CD4-positive, alpha-beta T cell (primary cell): ENCODE measurements at regions not wholly inside any gene's neighbourhood (a gene's known extent, or its start where the extent isn't known, plus 50 kb on each side); places are given as distances from the start of the nearest gene placed in this dataset.
"Not testable (repeated sequence)": the region's sequence is repeated elsewhere in the genome, so short reads cannot be mapped to it uniquely, and the experiment has no call there.

Experiments used
- ATAC-seq: fragments of 200-7000 bp; cut with Tn5 transposase; one replicate; pipeline ENCODE4 v1.10.0; 2022; ENCODE audit warnings: mild to moderate bottlenecking; ENCODE audit not compliant: poor library complexity
- CTCF ChIA-PET: fragments of 350-600 bp; sonication (Branson Sonifier 250); formaldehyde crosslinking; loops from one replicate; lab custom pipeline; 2021; ENCODE audit warnings: antibody characterized with exemption, inconsistent platforms; lab: Charles Lee
- POLR2A ChIA-PET: fragments of 350-600 bp; sonication (Branson Sonifier 250); formaldehyde crosslinking; loops from one replicate; lab custom pipeline; 2021; ENCODE audit warnings: antibody characterized with exemption, inconsistent platforms; lab: Charles Lee
- DNase-seq, 14 experiments: peaks; one replicate each; pipeline ENCODE4 v3.0.0-alpha.2; 2013 to 2020; ENCODE audit warnings: mixed read lengths in 2 of 14
- H3K27ac ChIP-seq, 2 donors: one replicate each; pipeline versions ENCODE4 v1.5.1 to v1.7.0; 2013; ENCODE audit warnings: low read length in 2 of 2, low read depth in 1 of 2, mild to moderate bottlenecking in 1 of 2
- H3K27me3 ChIP-seq, 2 experiments: 1 replicate in 1 of 2; 2 replicates in 1 of 2; pipeline versions ENCODE4 v1.6.1 to v1.7.0; 2013; ENCODE audit warnings: low read length in 2 of 2, control low read depth in 1 of 2, mild to moderate bottlenecking in 1 of 2, moderate library complexity in 1 of 2; ENCODE audit not compliant: insufficient read depth in 2 of 2, control insufficient read depth in 1 of 2
- H3K36me3 ChIP-seq: one replicate; pipeline ENCODE4 v1.6.1; 2013; ENCODE audit warnings: low read length, control low read depth; ENCODE audit not compliant: insufficient read depth
- H3K4me1 ChIP-seq: one replicate; pipeline ENCODE4 v1.6.1; 2013; ENCODE audit warnings: low read length, control low read depth; ENCODE audit not compliant: insufficient read depth
- H3K4me3 ChIP-seq: one replicate; pipeline ENCODE4 v1.5.1; 2013; ENCODE audit warnings: mild to moderate bottlenecking, low read length, moderate library complexity
- H3K9me3 ChIP-seq, 2 experiments: 1 replicate in 1 of 2; 2 replicates in 1 of 2; pipeline versions ENCODE4 v1.6.1 to v1.7.0; 2013; ENCODE audit warnings: low read length in 2 of 2, mild to moderate bottlenecking in 2 of 2, control low read depth in 1 of 2, moderate library complexity in 1 of 2; ENCODE audit not compliant: control insufficient read depth in 1 of 2, insufficient read depth in 1 of 2
- H3K27ac Mint-ChIP-seq: one replicate; pipeline ENCODE4 v1.8.0; 2020; ENCODE audit warnings: mixed read lengths
- H3K27me3 Mint-ChIP-seq: one replicate; pipeline ENCODE4 v1.8.0; 2021; ENCODE audit warnings: mixed read lengths
- H3K36me3 Mint-ChIP-seq: one replicate; pipeline ENCODE4 v1.8.0; 2021; ENCODE audit warnings: low read depth, mixed read lengths
- H3K4me1 Mint-ChIP-seq: one replicate; pipeline ENCODE4 v1.8.0; 2021; ENCODE audit warnings: low read depth, mixed read lengths
- H3K4me3 Mint-ChIP-seq: one replicate; pipeline ENCODE4 v1.8.0; 2020; ENCODE audit warnings: mild to moderate bottlenecking, mixed read lengths
- H3K9me3 Mint-ChIP-seq: one replicate; pipeline ENCODE4 v1.8.0; 2020; ENCODE audit warnings: mixed read lengths
- intact Hi-C, 2 experiments: fragments of 100-400 bp; cut with DNase I in 1 of 2; cut with micrococcal nuclease in 1 of 2; formaldehyde crosslinking; loops; one replicate each; pipeline versions ENCODE4 v1.15.1 to v1.9.0; 2023 to 2025; cut with DNase I, micrococcal nuclease
- TF ChIP-seq, protein P1 (sequence below): fragments of 200-600 bp; IDR thresholded peaks from one replicate; pipeline ENCODE4 v1.8.0; 2022; ENCODE audit warnings: antibody characterized with exemption, mild to moderate bottlenecking

DNA sequence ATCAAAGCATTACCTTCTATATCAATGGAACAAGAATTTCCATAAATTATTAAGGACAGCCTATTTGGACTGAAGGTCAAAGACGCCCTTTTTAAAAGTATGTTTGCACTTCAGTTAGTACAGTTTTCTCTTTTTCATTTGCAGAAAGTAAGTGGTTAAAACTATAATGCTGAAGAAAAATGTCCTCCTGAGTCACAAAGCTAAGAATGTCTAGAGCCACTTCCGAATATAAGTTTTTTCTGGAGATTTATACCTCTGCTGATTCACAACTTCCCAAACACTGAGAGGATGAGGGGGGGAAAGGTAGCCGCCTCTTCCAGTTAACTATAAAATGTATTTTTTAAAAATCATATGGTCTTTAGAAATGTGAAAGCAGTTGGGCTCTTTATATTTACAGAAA, 84.9 kb downstream of the DUSP6 start:
- H3K36me3 Mint-ChIP-seq: no peaks in the 10 kb centered on the region

DNA sequence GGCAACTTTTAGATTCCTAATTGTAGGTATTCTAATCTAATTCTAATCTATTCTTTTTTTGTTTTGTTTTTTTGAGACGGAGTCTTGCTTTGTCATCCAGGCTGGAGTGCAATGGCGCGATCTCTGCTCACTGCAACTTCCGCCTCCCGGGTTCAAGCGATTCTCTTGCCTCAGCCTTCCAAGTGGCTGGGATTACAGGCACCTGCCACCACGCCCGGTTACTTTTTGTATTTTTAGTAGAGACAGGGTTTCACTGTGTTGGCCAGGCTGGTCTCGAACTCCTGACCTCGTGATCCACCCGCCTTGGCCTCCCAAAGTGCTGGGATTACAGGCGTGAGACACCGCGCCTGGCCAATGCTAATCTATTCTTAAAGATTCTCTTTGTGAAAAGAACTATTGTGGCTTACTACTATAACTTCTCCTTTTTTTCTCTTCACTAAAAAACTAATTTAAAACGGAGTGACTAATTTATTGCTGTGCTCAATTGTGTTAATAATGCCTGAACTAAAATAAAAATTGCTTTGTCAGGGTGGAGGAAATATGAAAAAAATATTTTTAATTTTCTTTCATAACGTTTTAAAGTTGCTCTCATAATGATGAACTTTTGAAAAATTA, 85.6 kb downstream of the DUSP6 start:
- H3K27ac Mint-ChIP-seq, POLR2A ChIA-PET, ATAC-seq, DNase-seq, H3K4me1 ChIP-seq, H3K9me3 ChIP-seq, H3K4me3 Mint-ChIP-seq, intact Hi-C loops, H3K4me1 Mint-ChIP-seq, CTCF ChIA-PET, H3K27me3 Mint-ChIP-seq, H3K27me3 ChIP-seq, H3K36me3 Mint-ChIP-seq, H3K27ac ChIP-seq, H3K36me3 ChIP-seq, H3K4me3 ChIP-seq, H3K9me3 Mint-ChIP-seq: not testable (repeated sequence)

More for the DNA sequence above, 84.9 kb downstream of the DUSP6 start:
- Mint-ChIP-seq H3K27me3 (no peaks in the 10 kb centered on the region), H3K4me3 (no peak overlapping the region), H3K9me3 (no peaks in the 10 kb centered on the region), H3K4me1 (no peaks in the 10 kb centered on the region), H3K27ac (no peak overlapping the region)
- Histone ChIP-seq H3K4me1 (no peaks in the 10 kb centered on the region), H3K36me3 (no peaks in the 10 kb centered on the region), H3K4me3 (no peak overlapping the region), H3K27ac (no peak overlapping the region), H3K9me3 (peaks cover 0 to 3% of the 10 kb centered on the region in 2 experiments), H3K27me3 (no peaks in the 10 kb centered on the region)
- no peak for DNase-seq
- intact Hi-C loops: no loop called here
- ChIA-PET POLR2A (no interaction called here), CTCF (no interaction called here)
- ATAC-seq: no peak
- TF ChIP-seq, protein P1, sequence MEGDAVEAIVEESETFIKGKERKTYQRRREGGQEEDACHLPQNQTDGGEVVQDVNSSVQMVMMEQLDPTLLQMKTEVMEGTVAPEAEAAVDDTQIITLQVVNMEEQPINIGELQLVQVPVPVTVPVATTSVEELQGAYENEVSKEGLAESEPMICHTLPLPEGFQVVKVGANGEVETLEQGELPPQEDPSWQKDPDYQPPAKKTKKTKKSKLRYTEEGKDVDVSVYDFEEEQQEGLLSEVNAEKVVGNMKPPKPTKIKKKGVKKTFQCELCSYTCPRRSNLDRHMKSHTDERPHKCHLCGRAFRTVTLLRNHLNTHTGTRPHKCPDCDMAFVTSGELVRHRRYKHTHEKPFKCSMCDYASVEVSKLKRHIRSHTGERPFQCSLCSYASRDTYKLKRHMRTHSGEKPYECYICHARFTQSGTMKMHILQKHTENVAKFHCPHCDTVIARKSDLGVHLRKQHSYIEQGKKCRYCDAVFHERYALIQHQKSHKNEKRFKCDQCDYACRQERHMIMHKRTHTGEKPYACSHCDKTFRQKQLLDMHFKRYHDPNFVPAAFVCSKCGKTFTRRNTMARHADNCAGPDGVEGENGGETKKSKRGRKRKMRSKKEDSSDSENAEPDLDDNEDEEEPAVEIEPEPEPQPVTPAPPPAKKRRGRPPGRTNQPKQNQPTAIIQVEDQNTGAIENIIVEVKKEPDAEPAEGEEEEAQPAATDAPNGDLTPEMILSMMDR: no peak

DNA sequence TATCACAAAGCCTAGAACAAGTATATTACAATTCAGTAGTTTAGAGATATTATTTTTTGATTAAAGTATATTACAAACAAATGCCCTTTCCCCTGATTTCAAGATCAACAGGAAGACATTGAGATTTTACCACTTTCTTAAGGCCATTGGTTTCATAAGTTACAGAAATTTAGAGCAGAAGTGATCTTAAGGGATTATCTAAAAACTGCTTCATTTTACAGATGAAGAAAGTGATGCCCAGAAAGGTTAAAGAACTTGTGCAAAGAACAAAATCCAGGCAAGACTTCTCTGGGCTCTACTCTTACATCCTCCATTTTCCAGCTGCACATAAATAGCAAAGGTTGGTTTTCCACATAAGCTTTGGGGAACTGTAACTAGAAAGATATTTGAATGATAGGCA, 87.5 kb downstream of the DUSP6 start:
- Histone ChIP-seq H3K27me3 (no peaks in the 10 kb centered on the region), H3K4me1 (no peaks in the 10 kb centered on the region), H3K9me3 (peaks cover 0 to 3% of the 10 kb centered on the region in 2 experiments), H3K36me3 (no peaks in the 10 kb centered on the region), H3K4me3 (no peak overlapping the region), H3K27ac (no peak overlapping the region)
- no peaks in the 10 kb centered on the region for H3K9me3 Mint-ChIP-seq
- intact Hi-C loops: no loop called here
- H3K4me3 Mint-ChIP-seq: no peak overlapping the region
- no peak overlapping the region for H3K27ac Mint-ChIP-seq
- DNase-seq (no peak), ATAC-seq (no peak)
- TF ChIP-seq, protein P1: no peak
- POLR2A ChIA-PET: no interaction called here
- H3K4me1 Mint-ChIP-seq: no peaks in the 10 kb centered on the region
- no peaks in the 10 kb centered on the region for H3K36me3 Mint-ChIP-seq
- CTCF ChIA-PET: no interaction called here
- H3K27me3 Mint-ChIP-seq: no peaks in the 10 kb centered on the region

DNA sequence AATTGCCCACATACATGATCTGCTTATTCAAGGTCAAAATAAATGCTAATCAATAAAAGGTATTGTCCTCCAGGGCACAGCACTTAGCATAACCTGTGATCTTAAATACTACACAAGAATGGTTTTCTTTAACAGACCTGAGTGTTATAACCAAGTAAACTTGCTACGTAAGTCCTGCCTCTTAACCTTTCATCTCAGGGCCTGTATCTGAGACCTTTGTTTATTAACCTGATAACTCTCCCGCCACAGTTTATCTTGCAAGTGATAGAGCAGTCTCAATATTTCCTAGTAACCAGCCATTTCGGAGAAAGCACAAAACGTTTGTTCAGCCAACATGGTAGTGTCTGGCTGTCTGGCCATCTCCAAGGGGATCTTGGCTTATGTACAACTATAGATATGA, 88.4 kb downstream of the DUSP6 start:
- no peak for DNase-seq
- H3K4me1 Mint-ChIP-seq: no peaks in the 10 kb centered on the region
- no peak overlapping the region for H3K27ac ChIP-seq
- intact Hi-C loops: no loop called here
- H3K36me3 Mint-ChIP-seq: no peaks in the 10 kb centered on the region
- TF ChIP-seq, protein P1: no peak
- H3K27me3 Mint-ChIP-seq: no peaks in the 10 kb centered on the region
- H3K27ac Mint-ChIP-seq: no peak overlapping the region
- no peaks in the 10 kb centered on the region for H3K27me3 ChIP-seq
- ChIA-PET POLR2A (no interaction called here), CTCF (no interaction called here)
- ATAC-seq: no peak
- peaks cover 0 to 3% of the 10 kb centered on the region in 2 experiments for H3K9me3 ChIP-seq
- H3K4me3 Mint-ChIP-seq: no peak overlapping the region
- no peaks in the 10 kb centered on the region for H3K9me3 Mint-ChIP-seq
- H3K4me3 ChIP-seq: no peak overlapping the region
- no peaks in the 10 kb centered on the region for H3K36me3 ChIP-seq
- no peaks in the 10 kb centered on the region for H3K4me1 ChIP-seq
